ENCODE measurements at regions not wholly inside any gene's neighbourhood (a gene's known extent, or its start where the extent isn't known, plus 50 kb on each side); places are given as distances from the start of the nearest gene placed in this dataset.

GRCh38 chr16:85330006-85330693, 217.9 kb upstream of the CIBAR2 start:
- H3K4me1 ChIP-seq (ENCODE audit: control insufficient read depth, insufficient read depth, low read length), result peaks cover 8% of the 10 kb centered on the region
- intact Hi-C loops (cut with micrococcal nuclease), result no loop called here
- H3K27me3 ChIP-seq (ENCODE audit: control insufficient read depth, insufficient read depth, low read length), result peaks cover 14% of the 10 kb centered on the region
- H3K36me3 ChIP-seq (ENCODE audit: control insufficient read depth, insufficient read depth, low read length), result no peaks in the 10 kb centered on the region
- TF ChIP-seq CTCF (IDR thresholded peaks at IDR 0.05), result no peak
- H3K9me3 ChIP-seq (ENCODE audit: control insufficient read depth, insufficient read depth, low read length), result no peaks in the 10 kb centered on the region
- H3K27ac ChIP-seq (ENCODE audit: low read length), result no peak overlapping the region
- H3K4me3 ChIP-seq (ENCODE audit: low read length), result no peak overlapping the region
- ATAC-seq (no peak), DNase-seq (no peak)
- H3K36me3 Mint-ChIP-seq, result no peaks in the 10 kb centered on the region
- H3K4me3 Mint-ChIP-seq, result no peak overlapping the region
- H3K4me1 Mint-ChIP-seq, result peaks cover 3 to 21% of the 10 kb centered on the region in 2 donors
- WGBS (ENCODE audit: insufficient coverage), result 22% methylated on average over 21 of the region's 21 CpGs
- H3K27me3 Mint-ChIP-seq (ENCODE audit: low read depth in 2 of 2), result peaks cover 26 to 34% of the 10 kb centered on the region in 2 donors
- H3K9me3 Mint-ChIP-seq, result no peaks in the 10 kb centered on the region
- no peak overlapping the region for H3K27ac Mint-ChIP-seq

GRCh38 chr16:85330694-85331188, 218.5 kb upstream of the CIBAR2 start:
- Histone ChIP-seq H3K9me3 (ENCODE audit: control insufficient read depth, insufficient read depth, low read length) (no peaks in the 10 kb centered on the region), H3K4me1 (ENCODE audit: control insufficient read depth, insufficient read depth, low read length) (peaks cover 11% of the 10 kb centered on the region), H3K36me3 (ENCODE audit: control insufficient read depth, insufficient read depth, low read length) (no peaks in the 10 kb centered on the region), H3K4me3 (ENCODE audit: low read length) (no peak overlapping the region), H3K27me3 (ENCODE audit: control insufficient read depth, insufficient read depth, low read length) (peaks cover 14% of the 10 kb centered on the region), H3K27ac (ENCODE audit: low read length) (no peak overlapping the region)
- peak in 1 of 2 donors; percentile 69 for DNase-seq
- 30% methylated on average over 4 of the region's 6 CpGs for WGBS (ENCODE audit: insufficient coverage)
- Mint-ChIP-seq H3K9me3 (no peaks in the 10 kb centered on the region), H3K4me3 (no peak overlapping the region), H3K4me1 (peaks cover 5 to 26% of the 10 kb centered on the region in 2 donors), H3K36me3 (no peaks in the 10 kb centered on the region), H3K27ac (no peak overlapping the region), H3K27me3 (ENCODE audit: low read depth in 2 of 2) (peaks cover 30 to 39% of the 10 kb centered on the region in 2 donors)
- intact Hi-C loops (cut with micrococcal nuclease), result no loop called here
- ATAC-seq, result peak in 2 of 3 donors; percentile 48 to 62
- TF ChIP-seq CTCF (IDR thresholded peaks at IDR 0.05), result no peak

GRCh38 chr16:85331688-85332087, 219.4 kb upstream of the CIBAR2 start:
- ATAC-seq, result no peak
- H3K27me3 ChIP-seq (ENCODE audit: control insufficient read depth, insufficient read depth, low read length), result peaks cover 14% of the 10 kb centered on the region
- H3K4me1 Mint-ChIP-seq, result peaks cover 5 to 23% of the 10 kb centered on the region in 2 donors
- peaks cover 11% of the 10 kb centered on the region for H3K4me1 ChIP-seq (ENCODE audit: control insufficient read depth, insufficient read depth, low read length)
- intact Hi-C loops (cut with micrococcal nuclease), result no loop called here
- no peaks in the 10 kb centered on the region for H3K36me3 Mint-ChIP-seq
- no peak overlapping the region for H3K4me3 Mint-ChIP-seq
- TF ChIP-seq CTCF (IDR thresholded peaks at IDR 0.05), result no peak
- H3K27ac Mint-ChIP-seq, result no peak overlapping the region
- H3K9me3 Mint-ChIP-seq, result no peaks in the 10 kb centered on the region
- H3K27ac ChIP-seq (ENCODE audit: low read length), result no peak overlapping the region
- no peak for DNase-seq
- WGBS (ENCODE audit: insufficient coverage), result 69% methylated on average over 7 of the region's 7 CpGs
- no peak overlapping the region for H3K4me3 ChIP-seq (ENCODE audit: low read length)
- peaks cover 29 to 35% of the 10 kb centered on the region in 2 donors for H3K27me3 Mint-ChIP-seq (ENCODE audit: low read depth in 2 of 2)
- H3K9me3 ChIP-seq (ENCODE audit: control insufficient read depth, insufficient read depth, low read length), result no peaks in the 10 kb centered on the region
- H3K36me3 ChIP-seq (ENCODE audit: control insufficient read depth, insufficient read depth, low read length), result no peaks in the 10 kb centered on the region

GRCh38 chr16:85332175-85332574, 219.9 kb upstream of the CIBAR2 start:
- TF ChIP-seq CTCF (IDR thresholded peaks at IDR 0.05), result no peak
- Mint-ChIP-seq H3K27me3 (ENCODE audit: low read depth in 2 of 2) (peaks cover 24 to 35% of the 10 kb centered on the region in 2 donors), H3K36me3 (no peaks in the 10 kb centered on the region), H3K4me1 (peaks cover 5 to 23% of the 10 kb centered on the region in 2 donors), H3K9me3 (no peaks in the 10 kb centered on the region), H3K4me3 (no peak overlapping the region), H3K27ac (no peak overlapping the region)
- peaks cover 14% of the 10 kb centered on the region for H3K27me3 ChIP-seq (ENCODE audit: control insufficient read depth, insufficient read depth, low read length)
- no peak for DNase-seq
- peaks cover 11% of the 10 kb centered on the region for H3K4me1 ChIP-seq (ENCODE audit: control insufficient read depth, insufficient read depth, low read length)
- no peaks in the 10 kb centered on the region for H3K36me3 ChIP-seq (ENCODE audit: control insufficient read depth, insufficient read depth, low read length)
- WGBS (ENCODE audit: insufficient coverage), result 89% methylated on average over 12 of the region's 12 CpGs
- H3K4me3 ChIP-seq (ENCODE audit: low read length), result no peak overlapping the region
- no peak for ATAC-seq
- no peak overlapping the region for H3K27ac ChIP-seq (ENCODE audit: low read length)
- intact Hi-C loops (cut with micrococcal nuclease), result no loop called here
- H3K9me3 ChIP-seq (ENCODE audit: control insufficient read depth, insufficient read depth, low read length), result no peaks in the 10 kb centered on the region
